Dendritic cell treated with granulocyte-macrophage colony-stimulating factor and Interleukin-4, amounts not matched to agents 40 ng/mL and 50 ng/mL, for 4 days (primary cell): ENCODE measurements at regions not wholly inside any gene's neighbourhood (a gene's known extent, or its start where the extent isn't known, plus 50 kb on each side); places are given as distances from the start of the nearest gene placed in this dataset.
"Not testable (repeated sequence)": the region's sequence is repeated elsewhere in the genome, so short reads cannot be mapped to it uniquely, and the experiment has no call there.

ENCODE experiments used
- H3K27ac Mint-ChIP-seq: one replicate; pipeline ENCODE4 v1.8.0; 2022; ENCODE audit warnings: mild to moderate bottlenecking, mixed read lengths
- H3K27me3 Mint-ChIP-seq: one replicate; pipeline ENCODE4 v1.8.0; 2022; ENCODE audit warnings: mild to moderate bottlenecking, mixed read lengths
- H3K36me3 Mint-ChIP-seq: one replicate; pipeline ENCODE4 v1.8.0; 2022; ENCODE audit warnings: low read depth, mixed read lengths
- H3K4me1 Mint-ChIP-seq: one replicate; pipeline ENCODE4 v1.8.0; 2022; ENCODE audit warnings: low read depth, mixed read lengths
- H3K4me3 Mint-ChIP-seq: one replicate; pipeline ENCODE4 v1.8.0; 2022; ENCODE audit warnings: mild to moderate bottlenecking, moderate library complexity, mixed read lengths
- H3K9me3 Mint-ChIP-seq: one replicate; pipeline ENCODE4 v1.8.0; 2022; ENCODE audit warnings: mixed read lengths
- intact Hi-C: fragments of 100-400 bp; cut with micrococcal nuclease; formaldehyde crosslinking; loops from one replicate; pipeline ENCODE4 v1.15.0; 2022

DNA sequence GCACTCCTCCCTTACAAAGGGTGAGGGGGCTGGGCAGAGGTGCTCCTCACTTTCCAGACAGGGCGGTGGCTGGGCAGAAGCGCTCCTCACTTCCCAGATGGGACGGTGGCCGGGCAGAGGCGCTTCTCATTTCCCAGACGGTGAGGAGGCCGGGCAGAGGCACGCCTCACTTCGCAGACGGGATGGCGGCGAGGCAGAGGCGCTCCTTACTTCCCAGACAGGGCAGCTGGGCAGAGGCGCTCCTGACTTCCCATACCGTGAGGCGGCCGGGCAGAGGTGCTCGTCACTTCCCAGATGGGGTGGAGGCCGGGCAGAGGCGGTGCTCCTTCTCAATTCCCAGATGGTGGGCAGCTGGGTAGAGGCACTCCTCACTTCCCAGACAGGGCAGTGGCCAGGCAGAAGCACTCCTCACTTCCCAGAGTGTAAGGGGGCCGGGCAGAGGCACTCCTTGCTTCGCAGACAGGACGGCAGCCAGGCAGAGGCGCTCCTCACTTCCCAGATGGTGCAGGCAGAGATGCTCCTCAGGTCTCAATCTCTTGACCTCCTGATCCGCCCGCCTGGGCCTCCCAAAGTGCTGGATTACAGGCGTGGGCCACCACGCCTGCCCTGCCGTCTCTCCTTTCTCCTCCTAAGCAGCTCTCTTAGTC is 1623.9 kb upstream of the GOT2 start:
- H3K4me3 Mint-ChIP-seq, H3K27ac Mint-ChIP-seq, H3K27me3 Mint-ChIP-seq, H3K4me1 Mint-ChIP-seq, intact Hi-C loops, H3K36me3 Mint-ChIP-seq: not testable (repeated sequence)
- peaks cover 18% of the 10 kb centered on the region for H3K9me3 Mint-ChIP-seq

DNA sequence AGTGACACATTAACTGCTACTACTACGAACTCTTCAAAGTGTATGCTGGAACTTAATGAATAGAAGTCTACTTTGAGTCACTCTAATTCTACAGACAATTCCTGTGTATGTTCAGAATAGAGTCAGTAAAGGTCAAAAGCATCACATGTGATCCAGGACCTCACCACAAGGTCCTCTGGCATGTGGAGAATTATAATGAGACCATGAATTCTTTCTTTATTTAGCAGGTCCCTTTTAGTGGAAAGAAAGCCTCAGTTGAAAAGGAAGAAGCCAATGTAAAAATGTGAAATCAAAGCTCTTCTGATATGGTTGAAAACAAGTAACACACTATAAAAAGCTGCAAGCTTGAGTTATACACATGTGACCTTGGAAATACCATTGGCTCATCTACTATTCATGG is 1612.1 kb upstream of the GOT2 start:
- Mint-ChIP-seq H3K4me1 (no peaks in the 10 kb centered on the region), H3K27ac (no peak overlapping the region), H3K36me3 (no peaks in the 10 kb centered on the region), H3K9me3 (peaks cover 6% of the 10 kb centered on the region), H3K4me3 (no peak overlapping the region), H3K27me3 (no peaks in the 10 kb centered on the region)
- intact Hi-C loops = no loop called here

DNA sequence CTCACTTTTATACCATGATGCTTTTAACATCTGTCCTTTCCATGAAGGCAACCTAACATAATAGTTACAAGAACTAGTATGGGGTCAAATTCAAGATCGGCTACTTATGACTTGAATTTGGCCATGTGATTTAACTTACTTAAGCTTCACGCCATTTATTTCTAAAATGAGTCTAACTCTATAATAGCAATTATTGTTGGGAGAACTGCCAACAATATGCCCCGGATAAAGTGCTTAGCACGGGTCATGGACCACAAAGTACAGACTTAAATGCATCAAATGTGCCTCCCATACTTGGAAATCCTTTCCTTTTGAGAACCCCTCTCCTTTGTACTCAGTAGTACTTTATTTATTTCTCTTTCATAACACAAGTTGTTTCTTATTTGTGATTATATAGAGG is 1603.6 kb upstream of the GOT2 start:
- no peaks in the 10 kb centered on the region for H3K36me3 Mint-ChIP-seq
- intact Hi-C loops = no loop called here
- H3K9me3 Mint-ChIP-seq = peaks cover 9% of the 10 kb centered on the region
- no peak overlapping the region for H3K27ac Mint-ChIP-seq
- no peaks in the 10 kb centered on the region for H3K4me1 Mint-ChIP-seq
- no peak overlapping the region for H3K4me3 Mint-ChIP-seq
- H3K27me3 Mint-ChIP-seq = no peaks in the 10 kb centered on the region

DNA sequence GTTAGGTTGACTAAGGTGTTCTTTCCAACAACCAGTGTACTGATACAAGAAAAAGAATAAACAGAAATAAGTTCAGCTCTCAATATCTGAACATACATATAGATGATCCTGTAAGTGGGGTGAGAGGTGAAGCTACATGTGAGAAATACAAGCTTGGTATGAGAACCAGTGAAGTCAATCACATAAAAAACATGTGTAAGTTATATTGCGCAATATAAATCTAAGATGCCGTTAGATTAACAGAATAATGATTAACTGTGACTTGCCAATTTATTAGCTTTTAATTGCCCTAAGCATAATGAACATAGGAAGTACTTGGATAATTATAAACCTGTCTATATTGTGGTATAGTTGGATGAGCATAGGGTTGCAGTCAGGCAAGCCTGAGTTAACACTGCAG is 1597.1 kb upstream of the GOT2 start:
- Mint-ChIP-seq H3K4me1 (no peaks in the 10 kb centered on the region), H3K9me3 (peaks cover 7% of the 10 kb centered on the region), H3K27me3 (no peaks in the 10 kb centered on the region), H3K36me3 (no peaks in the 10 kb centered on the region), H3K4me3 (no peak overlapping the region), H3K27ac (no peak overlapping the region)
- intact Hi-C loops = no loop called here

DNA sequence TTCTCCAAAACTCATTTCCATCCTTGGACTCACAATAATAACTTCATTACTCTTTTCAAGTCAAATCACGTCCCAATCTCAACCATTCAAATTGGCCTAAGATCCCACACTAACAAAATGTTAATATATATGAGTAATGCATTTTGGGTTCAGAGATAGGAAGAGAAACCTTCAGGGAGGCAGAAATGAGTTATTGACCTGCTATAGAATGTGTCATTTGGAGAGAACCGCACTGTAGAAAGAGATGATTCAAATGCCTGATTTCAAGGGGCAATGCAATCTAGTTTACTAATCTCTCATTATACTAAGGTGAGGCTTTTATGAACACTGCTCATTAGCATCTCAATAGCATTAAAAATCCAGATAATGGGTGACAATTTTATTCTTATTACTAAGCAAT is 1595.0 kb upstream of the GOT2 start:
- H3K36me3 Mint-ChIP-seq = no peaks in the 10 kb centered on the region
- peaks cover 7% of the 10 kb centered on the region for H3K9me3 Mint-ChIP-seq
- no peaks in the 10 kb centered on the region for H3K27me3 Mint-ChIP-seq
- no peak overlapping the region for H3K4me3 Mint-ChIP-seq
- intact Hi-C loops = no loop called here
- H3K27ac Mint-ChIP-seq = no peak overlapping the region
- no peaks in the 10 kb centered on the region for H3K4me1 Mint-ChIP-seq

DNA sequence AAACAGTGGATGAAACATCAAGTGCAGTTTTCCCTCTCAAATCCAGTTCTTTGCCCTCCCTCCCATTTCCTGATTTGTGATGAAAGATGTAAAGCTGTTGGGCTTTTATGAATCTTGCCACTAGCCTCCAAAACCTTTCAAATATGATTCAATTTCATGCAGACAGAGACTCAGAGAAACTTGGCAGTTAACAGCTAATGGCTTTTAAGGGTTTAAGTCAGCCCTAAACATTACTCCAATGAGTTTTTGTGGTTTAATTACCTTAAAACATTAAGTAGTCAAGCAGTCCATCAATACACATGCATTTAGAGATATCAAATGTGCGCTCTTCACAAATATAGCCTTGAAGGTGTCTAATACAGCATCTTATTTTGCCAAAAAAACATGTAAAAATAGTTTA is 1594.0 kb upstream of the GOT2 start:
- no peaks in the 10 kb centered on the region for H3K27me3 Mint-ChIP-seq
- intact Hi-C loops = no loop called here
- no peak overlapping the region for H3K4me3 Mint-ChIP-seq
- no peak overlapping the region for H3K27ac Mint-ChIP-seq
- no peaks in the 10 kb centered on the region for H3K4me1 Mint-ChIP-seq
- H3K9me3 Mint-ChIP-seq = peaks cover 7% of the 10 kb centered on the region
- no peaks in the 10 kb centered on the region for H3K36me3 Mint-ChIP-seq

DNA sequence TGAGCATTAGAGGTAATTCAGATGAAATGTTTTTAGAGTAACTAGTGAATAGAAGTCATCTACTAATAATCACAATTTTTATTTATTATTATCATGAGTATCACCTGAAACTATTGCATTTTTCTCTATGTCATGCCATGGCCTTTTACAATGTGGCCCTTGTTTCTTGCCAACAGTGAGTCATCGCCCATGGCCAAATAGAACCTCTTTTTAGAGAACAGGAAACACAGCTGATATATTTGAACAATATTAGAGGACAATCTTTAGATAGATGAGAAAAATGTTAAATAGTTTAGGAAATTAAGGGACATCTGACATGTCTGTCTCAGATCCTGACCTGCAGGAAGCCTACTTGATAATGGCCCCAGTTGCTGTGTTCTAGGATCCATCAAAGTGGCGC is 1584.4 kb upstream of the GOT2 start:
- H3K27ac Mint-ChIP-seq = no peak overlapping the region
- no peaks in the 10 kb centered on the region for H3K36me3 Mint-ChIP-seq

DNA sequence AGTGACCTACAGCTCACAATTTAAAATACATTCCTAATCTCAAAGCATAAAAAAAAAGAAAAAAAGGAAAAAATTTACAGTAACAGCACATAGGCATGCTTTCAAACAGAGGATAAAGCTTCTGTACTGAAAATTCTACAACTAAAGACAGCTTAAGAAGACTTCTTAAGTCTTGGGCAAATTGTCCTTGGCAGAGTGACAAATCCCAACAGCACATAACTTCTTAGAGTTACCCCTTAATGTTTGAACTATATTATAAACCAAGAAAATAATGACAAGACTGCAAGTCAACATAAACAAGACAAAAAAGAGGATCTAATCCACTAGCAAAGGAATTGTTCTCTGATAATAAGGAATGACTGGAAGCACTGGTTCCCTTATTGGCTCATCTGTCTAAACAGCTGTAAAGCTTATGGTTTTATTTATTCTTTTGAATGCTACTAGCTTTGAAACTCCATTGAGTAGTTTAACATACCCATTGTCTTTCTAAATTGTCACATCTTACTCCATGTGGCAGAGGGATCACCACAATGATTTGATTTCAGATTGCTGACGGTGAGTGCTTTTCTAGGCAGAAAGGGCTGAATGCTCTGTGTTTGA is 1576.8 kb upstream of the GOT2 start:
- no peaks in the 10 kb centered on the region for H3K27me3 Mint-ChIP-seq
- H3K36me3 Mint-ChIP-seq = no peaks in the 10 kb centered on the region
- peaks cover 5% of the 10 kb centered on the region for H3K9me3 Mint-ChIP-seq
- no peak overlapping the region for H3K27ac Mint-ChIP-seq
- H3K4me1 Mint-ChIP-seq = no peaks in the 10 kb centered on the region
- no peak overlapping the region for H3K4me3 Mint-ChIP-seq
- intact Hi-C loops = no loop called here

More for the DNA sequence above, 1584.4 kb upstream of the GOT2 start:
- intact Hi-C loops = no loop called here
- Mint-ChIP-seq H3K4me3 (no peak overlapping the region), H3K9me3 (no peaks in the 10 kb centered on the region), H3K4me1 (no peaks in the 10 kb centered on the region), H3K27me3 (no peaks in the 10 kb centered on the region)

DNA sequence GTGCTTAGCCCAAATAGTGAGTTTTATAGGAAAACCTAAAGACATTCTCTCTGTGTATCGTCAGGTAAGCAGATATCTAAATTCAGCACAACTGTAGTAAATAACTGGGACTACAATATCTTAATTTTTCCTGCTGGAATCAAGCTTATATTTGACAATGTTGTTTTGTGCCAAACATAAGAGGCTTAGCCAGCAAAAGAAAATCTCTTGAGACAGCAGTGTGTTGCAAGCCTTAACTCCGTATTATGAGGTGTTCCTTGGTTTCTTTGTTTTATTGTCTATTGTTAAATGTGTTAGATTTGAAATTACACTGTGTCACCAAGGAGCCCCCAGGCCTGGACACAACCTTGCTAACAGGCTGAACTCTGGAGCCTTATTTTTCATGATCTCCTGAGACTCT is 1570.6 kb upstream of the GOT2 start:
- intact Hi-C loops = no loop called here
- Mint-ChIP-seq H3K27me3 (no peaks in the 10 kb centered on the region), H3K4me3 (no peak overlapping the region), H3K4me1 (no peaks in the 10 kb centered on the region), H3K27ac (no peak overlapping the region), H3K9me3 (peaks cover 20% of the 10 kb centered on the region), H3K36me3 (no peaks in the 10 kb centered on the region)

DNA sequence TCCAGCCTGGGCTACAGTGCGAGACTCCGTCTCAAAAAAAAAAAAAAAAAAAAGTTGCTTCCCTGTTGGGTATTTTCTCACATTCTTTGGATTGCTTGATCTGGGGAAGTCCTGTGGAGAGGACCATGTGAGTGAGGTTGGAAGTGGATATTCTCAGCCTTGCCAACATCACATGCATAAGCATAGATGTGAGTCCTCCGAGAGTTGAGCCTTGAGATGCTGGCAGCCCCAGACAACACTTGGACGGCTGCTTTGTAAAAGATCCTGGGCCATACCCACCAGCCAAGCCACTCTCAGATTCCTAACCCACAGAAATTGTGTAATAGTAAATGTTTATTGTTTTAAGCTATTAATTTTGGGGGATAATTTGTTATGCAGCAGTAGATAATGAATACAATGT is 1570.0 kb upstream of the GOT2 start:
- H3K27me3 Mint-ChIP-seq = no peaks in the 10 kb centered on the region
- no peak overlapping the region for H3K27ac Mint-ChIP-seq
- H3K4me1 Mint-ChIP-seq = no peaks in the 10 kb centered on the region
- H3K36me3 Mint-ChIP-seq = no peaks in the 10 kb centered on the region
- intact Hi-C loops = no loop called here
- H3K4me3 Mint-ChIP-seq = no peak overlapping the region
- peaks cover 20% of the 10 kb centered on the region for H3K9me3 Mint-ChIP-seq

DNA sequence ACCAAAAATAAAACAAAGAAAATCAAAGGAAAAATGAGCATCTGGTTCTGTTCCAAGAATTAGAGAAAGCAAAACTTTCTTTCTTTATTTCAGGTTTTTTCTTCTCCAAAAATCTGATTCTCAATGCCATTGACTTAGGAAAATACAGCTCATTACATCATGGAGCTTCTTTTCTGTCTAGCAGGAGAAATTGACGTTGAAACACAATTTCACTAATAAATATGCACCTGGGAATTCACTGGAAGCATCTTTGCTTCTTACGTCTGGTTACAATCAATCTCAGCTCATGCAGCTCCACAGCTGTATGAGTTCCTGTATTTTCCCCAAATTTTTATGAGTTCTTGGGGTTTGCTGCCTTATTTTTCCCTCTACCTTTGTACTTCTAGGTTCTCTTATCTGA is 1568.6 kb upstream of the GOT2 start:
- H3K9me3 Mint-ChIP-seq = peaks cover 20% of the 10 kb centered on the region
- intact Hi-C loops = no loop called here
- no peak overlapping the region for H3K4me3 Mint-ChIP-seq
- H3K4me1 Mint-ChIP-seq = no peaks in the 10 kb centered on the region
- H3K27ac Mint-ChIP-seq = no peak overlapping the region
- no peaks in the 10 kb centered on the region for H3K27me3 Mint-ChIP-seq
- no peaks in the 10 kb centered on the region for H3K36me3 Mint-ChIP-seq

DNA sequence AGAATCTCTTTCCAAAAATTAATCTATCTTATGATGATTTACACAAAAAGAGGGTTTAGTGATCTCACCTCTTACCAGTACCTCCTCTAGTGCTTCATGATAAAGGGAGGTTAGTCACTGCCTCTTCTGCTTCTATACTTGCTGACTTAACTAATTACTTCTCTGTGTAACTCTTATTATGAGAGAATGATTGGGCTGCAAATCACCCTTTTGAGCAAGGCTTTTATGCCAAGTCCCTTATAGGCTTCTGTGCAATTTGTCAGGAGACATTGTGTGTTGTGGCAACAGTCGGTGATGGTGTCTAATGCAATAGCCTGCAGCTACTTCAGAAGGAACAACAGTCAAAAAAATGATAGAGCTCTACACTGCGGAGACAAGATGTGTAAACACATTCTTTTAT is 1568.1 kb upstream of the GOT2 start:
- intact Hi-C loops = no loop called here
- Mint-ChIP-seq H3K4me1 (no peaks in the 10 kb centered on the region), H3K4me3 (no peak overlapping the region), H3K36me3 (no peaks in the 10 kb centered on the region), H3K9me3 (peaks cover 20% of the 10 kb centered on the region), H3K27me3 (no peaks in the 10 kb centered on the region), H3K27ac (no peak overlapping the region)

DNA sequence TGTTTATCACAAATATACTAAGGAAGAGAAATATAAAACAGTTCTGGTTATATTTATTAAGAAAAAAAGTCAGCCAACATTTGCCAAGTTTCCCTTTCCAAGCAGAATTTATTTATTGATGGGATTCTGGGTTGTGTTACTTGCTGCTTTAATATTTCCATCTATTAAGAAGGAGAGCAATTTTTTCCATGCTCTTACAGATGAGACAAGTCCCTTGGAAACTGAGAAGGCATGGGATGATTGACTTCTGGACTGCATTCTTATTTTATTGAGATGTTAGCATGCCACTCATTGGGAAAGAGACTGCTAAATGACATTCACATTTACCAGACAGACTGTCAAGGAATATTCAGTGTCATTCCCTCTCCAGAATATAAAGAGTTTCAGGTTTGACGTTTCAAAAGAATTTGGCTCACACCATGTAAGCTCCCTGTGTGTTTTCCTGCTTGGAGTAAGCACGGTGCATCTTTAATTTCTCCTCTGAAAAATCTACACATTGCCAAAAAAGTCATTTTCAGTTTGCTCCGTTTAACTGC is 1565.2 kb upstream of the GOT2 start:
- Mint-ChIP-seq H3K4me3 (no peak overlapping the region), H3K9me3 (peaks cover 15% of the 10 kb centered on the region), H3K27ac (no peak overlapping the region), H3K36me3 (no peaks in the 10 kb centered on the region), H3K4me1 (no peaks in the 10 kb centered on the region), H3K27me3 (no peaks in the 10 kb centered on the region)
- intact Hi-C loops = no loop called here

DNA sequence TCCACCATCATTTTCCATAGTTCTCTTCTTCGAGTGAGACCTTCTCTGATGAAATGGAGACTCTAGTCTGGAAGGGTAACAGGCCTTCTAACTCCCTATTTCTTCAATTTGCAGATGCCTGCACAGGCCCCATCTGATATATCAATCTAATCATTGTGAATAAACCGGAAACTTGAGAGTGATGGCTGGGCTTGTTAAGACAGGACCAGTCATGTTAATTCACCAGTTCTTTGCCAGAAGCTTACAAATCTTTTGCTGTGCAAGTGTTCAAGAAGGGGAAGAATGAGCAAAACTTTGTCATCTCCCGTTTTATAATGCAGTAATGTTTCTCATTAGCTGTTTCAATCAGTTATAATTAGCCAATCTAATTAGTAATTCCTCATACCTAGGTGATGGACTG is 1561.3 kb upstream of the GOT2 start:
- Mint-ChIP-seq H3K4me3 (no peak overlapping the region), H3K9me3 (no peaks in the 10 kb centered on the region), H3K4me1 (no peaks in the 10 kb centered on the region), H3K27ac (no peak overlapping the region), H3K36me3 (no peaks in the 10 kb centered on the region), H3K27me3 (no peaks in the 10 kb centered on the region)
- intact Hi-C loops = no loop called here

DNA sequence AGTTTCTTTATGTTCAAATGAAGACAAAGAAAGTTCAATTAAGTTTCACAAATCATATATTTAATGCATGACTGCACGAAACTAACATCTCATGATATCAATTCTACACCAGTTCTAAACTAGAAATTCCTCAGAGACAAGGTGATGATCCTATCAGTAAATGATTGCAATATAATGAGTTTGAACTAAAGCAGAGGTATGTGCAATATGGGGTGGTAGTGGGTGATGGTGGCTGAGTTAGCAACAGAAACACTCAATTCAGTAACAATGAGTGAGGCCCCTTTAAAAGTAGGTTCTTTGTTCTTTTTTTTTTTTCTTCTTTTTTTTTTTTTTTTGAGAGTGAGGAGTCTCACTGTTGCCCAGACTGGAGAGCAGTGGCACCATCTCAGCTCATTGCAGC is 1551.7 kb upstream of the GOT2 start:
- H3K36me3 Mint-ChIP-seq = no peaks in the 10 kb centered on the region
- no peak overlapping the region for H3K27ac Mint-ChIP-seq
- H3K27me3 Mint-ChIP-seq = no peaks in the 10 kb centered on the region
- no peaks in the 10 kb centered on the region for H3K9me3 Mint-ChIP-seq
- H3K4me1 Mint-ChIP-seq = no peaks in the 10 kb centered on the region
- intact Hi-C loops = no loop called here
- H3K4me3 Mint-ChIP-seq = no peak overlapping the region
